ENCODE measurements at regions not wholly inside any gene's neighbourhood (a gene's known extent, or its start where the extent isn't known, plus 50 kb on each side); places are given as distances from the start of the nearest gene placed in this dataset.

- H3K27me3 ChIP-seq (replicated peaks in 1 of 7) = peaks cover 0 to 13% (median 0%) of the 10 kb centered on the region in 7 donors
- TF ChIP-seq POLR2AphosphoS5 (IDR thresholded peaks at IDR 0.05) (no peak), CTCF (IDR thresholded peaks at IDR 0.05 in 8 of 11, conservative IDR thresholded peaks at IDR 0.05 in 3 of 11) (no peak), POLR2A (IDR thresholded peaks at IDR 0.05) (no peak)
- 68 to 91% (median 79%) methylated on average over 5 of the region's 5 CpGs for WGBS, 5 donors
- no peak overlapping the region for H3K27ac ChIP-seq
- intact Hi-C loops (cut with DNase I; ENCODE audit: low total_unique reads) = loop anchor here (5.0 kb wide), 1 partner anchor 193 kb away; no protein-coding TSS in a partner anchor
- DNase-seq = no peak
- H3K4me3 ChIP-seq = no peak overlapping the region
- no peaks in the 10 kb centered on the region for H3K36me3 ChIP-seq
- peaks cover 0 to 6% (median 0%) of the 10 kb centered on the region in 6 donors for H3K4me1 ChIP-seq
- peaks cover 0 to 4% (median 0%) of the 10 kb centered on the region in 8 donors for H3K9me3 ChIP-seq
These were observed 130.5 kb downstream of the ST8SIA2 start for GRCh38 chr15:92524161-92524560.

GRCh38 chr15:92523176-92523575 is 129.5 kb downstream of the ST8SIA2 start:
- no peak for DNase-seq
- Histone ChIP-seq H3K27me3 (replicated peaks in 1 of 7) (peaks cover 0 to 5% (median 0%) of the 10 kb centered on the region in 7 donors), H3K9me3 (peaks cover 0 to 4% (median 0%) of the 10 kb centered on the region in 8 donors), H3K4me1 (peaks cover 0 to 6% (median 0%) of the 10 kb centered on the region in 6 donors), H3K4me3 (no peak overlapping the region), H3K36me3 (no peaks in the 10 kb centered on the region), H3K27ac (no peak overlapping the region)
- intact Hi-C loops (cut with DNase I; ENCODE audit: low total_unique reads) = loop anchor here (5.0 kb wide), 1 partner anchor 194 kb away; no protein-coding TSS in a partner anchor
- TF ChIP-seq POLR2AphosphoS5 (IDR thresholded peaks at IDR 0.05) = no peak
- TF ChIP-seq POLR2A (IDR thresholded peaks at IDR 0.05) = no peak
- no peak for TF ChIP-seq CTCF (IDR thresholded peaks at IDR 0.05 in 8 of 11, conservative IDR thresholded peaks at IDR 0.05 in 3 of 11)
- WGBS, 5 donors = 90 to 100% (median 93%) methylated on average over 2 of the region's 2 CpGs

- Histone ChIP-seq H3K4me3 (no peak overlapping the region), H3K27ac (no peak overlapping the region), H3K9me3 (peaks cover 0 to 1% (median 0%) of the 10 kb centered on the region in 8 donors), H3K27me3 (replicated peaks in 1 of 7) (no peaks in the 10 kb centered on the region), H3K36me3 (no peaks in the 10 kb centered on the region), H3K4me1 (peaks cover 0 to 6% (median 0%) of the 10 kb centered on the region in 6 donors)
- intact Hi-C loops (cut with DNase I; ENCODE audit: low total_unique reads) = loop anchor here (5.0 kb wide), 1 partner anchor 196 kb away; no protein-coding TSS in a partner anchor
- 10 to 12% (median 11%) methylated on average over 7 of the region's 7 CpGs for WGBS, 5 donors
- TF ChIP-seq CTCF (IDR thresholded peaks at IDR 0.05 in 8 of 11, conservative IDR thresholded peaks at IDR 0.05 in 3 of 11) (peak; percentile 26 to 75 (median 63)), POLR2AphosphoS5 (IDR thresholded peaks at IDR 0.05) (no peak), POLR2A (IDR thresholded peaks at IDR 0.05) (no peak)
- DNase-seq = no peak
These were observed 127.9 kb downstream of the ST8SIA2 start for GRCh38 chr15:92521624-92522008.

GRCh38 chr15:92520914-92521623 is 127.4 kb downstream of the ST8SIA2 start:
- intact Hi-C loops (cut with DNase I; ENCODE audit: low total_unique reads) = loop anchor here (5.0 kb wide), 1 partner anchor 196 kb away; no protein-coding TSS in a partner anchor
- H3K27me3 ChIP-seq (replicated peaks in 1 of 7) = no peaks in the 10 kb centered on the region
- no peak overlapping the region for H3K4me3 ChIP-seq
- H3K4me1 ChIP-seq = peaks cover 0 to 6% (median 0%) of the 10 kb centered on the region in 6 donors
- H3K27ac ChIP-seq = no peak overlapping the region
- no peak for TF ChIP-seq POLR2AphosphoS5 (IDR thresholded peaks at IDR 0.05)
- no peak for TF ChIP-seq CTCF (IDR thresholded peaks at IDR 0.05 in 8 of 11, conservative IDR thresholded peaks at IDR 0.05 in 3 of 11)
- no peak for TF ChIP-seq POLR2A (IDR thresholded peaks at IDR 0.05)
- WGBS, 5 donors = 78 to 87% (median 84%) methylated on average over 2 of the region's 2 CpGs
- DNase-seq = no peak
- no peaks in the 10 kb centered on the region for H3K9me3 ChIP-seq
- no peaks in the 10 kb centered on the region for H3K36me3 ChIP-seq
